Fibroblast of skin of right quadriceps (primary cell): ENCODE measurements at regions not wholly inside any gene's neighbourhood (a gene's known extent, or its start where the extent isn't known, plus 50 kb on each side); places are given as distances from the start of the nearest gene placed in this dataset.
"Not testable (repeated sequence)": the region's sequence is repeated elsewhere in the genome, so short reads cannot be mapped to it uniquely, and the experiment has no call there.

ENCODE experiments used
- DNase-seq: peaks from one replicate; pipeline ENCODE4 v3.0.0-alpha.2; 2013

GRCh38 chr6:37078814-37079213, 73.4 kb downstream of the FGD2 start:
- peak; percentile 55 for DNase-seq

- DNase-seq = no peak
Measured at GRCh38 chr6:37081042-37081607, 75.7 kb downstream of the FGD2 start.

- DNase-seq = no peak
Measured at GRCh38 chr6:37082390-37083130, 77.1 kb downstream of the FGD2 start.

- peak; percentile 59 for DNase-seq
Measured at GRCh38 chr6:37083243-37084138, 78.0 kb downstream of the FGD2 start.

GRCh38 chr6:37084665-37085064, 79.2 kb downstream of the FGD2 start:
- not testable (repeated sequence) for DNase-seq

GRCh38 chr6:37085198-37085597, 79.7 kb downstream of the FGD2 start:
- DNase-seq = no peak

- DNase-seq = no peak
Measured at GRCh38 chr6:37088897-37089296, 81.1 kb upstream of the PIM1 start.

GRCh38 chr6:37089783-37090182, 80.2 kb upstream of the PIM1 start:
- no peak for DNase-seq

- DNase-seq = not testable (repeated sequence)
Measured at GRCh38 chr6:37091104-37091503, 78.8 kb upstream of the PIM1 start.

- peak; percentile 40 for DNase-seq
Measured at GRCh38 chr6:37091586-37091985, 78.4 kb upstream of the PIM1 start.

GRCh38 chr6:37092923-37093727, 76.8 kb upstream of the PIM1 start:
- no peak for DNase-seq

GRCh38 chr6:37093728-37094069, 76.3 kb upstream of the PIM1 start:
- DNase-seq = no peak

- no peak for DNase-seq
Measured at GRCh38 chr6:37095997-37096396, 74.0 kb upstream of the PIM1 start.

GRCh38 chr6:37097335-37097734, 72.6 kb upstream of the PIM1 start:
- DNase-seq = no peak

- DNase-seq = no peak
Measured at GRCh38 chr6:37099442-37099841, 70.5 kb upstream of the PIM1 start.

- no peak for DNase-seq
Measured at GRCh38 chr6:37100745-37101144, 69.2 kb upstream of the PIM1 start.

- DNase-seq = no peak
Measured at GRCh38 chr6:37101991-37102298, 68.0 kb upstream of the PIM1 start.

GRCh38 chr6:37102299-37103168, 67.4 kb upstream of the PIM1 start:
- peak; percentile 89 for DNase-seq

GRCh38 chr6:37103169-37104039, 66.5 kb upstream of the PIM1 start:
- no peak for DNase-seq

- DNase-seq = no peak
Measured at GRCh38 chr6:37104824-37105147, 65.2 kb upstream of the PIM1 start.
